Brain microvascular endothelial cell (primary cell): ENCODE measurements at regions not wholly inside any gene's neighbourhood (a gene's known extent, or its start where the extent isn't known, plus 50 kb on each side); places are given as distances from the start of the nearest gene placed in this dataset.
"Not testable (repeated sequence)": the region's sequence is repeated elsewhere in the genome, so short reads cannot be mapped to it uniquely, and the experiment has no call there.

Experiments used
- DNase-seq: peaks from one replicate; pipeline ENCODE4 v3.0.0-alpha.2; 2020
- H3K27ac ChIP-seq: fragments of 250-450 bp; sonication (Bioruptor Pico); 2 replicates; pipeline ENCODE4 v1.5.1; 2020; ENCODE audit warnings: mild to moderate bottlenecking, moderate library complexity
- H3K27me3 ChIP-seq: fragments of 250-450 bp; sonication (Bioruptor Pico); replicated peaks from 2 replicates; pipeline ENCODE4 v1.5.1; 2020; ENCODE audit warnings: mild to moderate bottlenecking
- H3K36me3 ChIP-seq: fragments of 250-450 bp; sonication (Bioruptor Pico); replicated peaks from 2 replicates; pipeline ENCODE4 v1.5.1; 2020; ENCODE audit warnings: mild to moderate bottlenecking
- H3K4me3 ChIP-seq: 2 replicates; pipeline ENCODE4 v1.5.1; 2011; ENCODE audit warnings: low read depth, mild to moderate bottlenecking, control low read depth, low read length, moderate library complexity
- in situ Hi-C: cut with HindIII; loops from 2 replicates; pipeline ENCODE4 v1.10.0; 2017; ENCODE audit warnings: low sequenced_read_pairs, low pct_ligation_motif_present
- TF ChIP-seq, protein P1 (sequence below): IDR thresholded peaks from 2 replicates; pipeline ENCODE4 v1.5.1; 2011; ENCODE audit warnings: low read depth, mild to moderate bottlenecking, moderate library complexity, low read length, control low read depth, inconsistent platforms; ENCODE audit errors: missing control alignments

DNA sequence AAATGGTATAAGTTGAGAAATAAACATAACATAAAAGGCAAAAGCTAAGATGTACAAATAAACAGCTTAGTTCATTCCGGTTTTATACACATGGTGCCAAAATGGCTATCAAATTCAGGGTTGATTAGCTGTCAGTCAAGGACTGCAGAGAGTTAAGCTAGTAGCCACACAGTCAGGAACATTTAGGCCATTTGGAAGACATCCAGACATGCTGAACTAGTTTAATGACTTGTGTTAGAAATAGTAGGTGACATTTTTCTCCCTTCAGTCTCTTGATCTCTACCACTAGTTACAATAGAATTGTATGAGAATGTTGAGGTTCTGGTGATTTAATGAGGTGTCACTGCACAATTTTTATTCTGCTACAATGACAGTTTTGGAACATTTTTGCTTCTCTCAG lies 394.4 kb upstream of the SPHKAP start:
- in situ Hi-C loops: no loop called here

DNA sequence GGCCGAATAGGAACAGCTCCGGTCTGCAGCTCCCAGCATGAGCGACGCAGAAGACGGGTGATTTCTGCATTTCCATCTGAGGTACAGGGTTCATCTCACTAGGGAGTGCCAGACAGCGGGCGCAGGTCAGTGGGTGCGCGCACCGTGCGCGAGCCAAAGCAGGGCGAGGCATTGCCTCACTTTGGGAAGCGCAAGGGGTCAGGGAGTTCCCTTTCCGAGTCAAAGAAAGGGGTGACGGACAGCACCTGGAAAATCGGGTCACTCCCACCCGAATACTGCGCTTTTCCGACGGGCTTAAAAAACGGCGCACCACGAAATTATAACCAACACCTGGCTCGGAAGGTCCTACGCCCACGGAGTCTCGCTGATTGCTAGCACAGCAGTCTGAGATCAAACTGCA lies 386.8 kb upstream of the SPHKAP start:
- H3K36me3 ChIP-seq, DNase-seq, H3K27ac ChIP-seq, H3K4me3 ChIP-seq, H3K27me3 ChIP-seq, in situ Hi-C loops: not testable (repeated sequence)

More for the DNA sequence above, 394.4 kb upstream of the SPHKAP start:
- TF ChIP-seq, protein P1, sequence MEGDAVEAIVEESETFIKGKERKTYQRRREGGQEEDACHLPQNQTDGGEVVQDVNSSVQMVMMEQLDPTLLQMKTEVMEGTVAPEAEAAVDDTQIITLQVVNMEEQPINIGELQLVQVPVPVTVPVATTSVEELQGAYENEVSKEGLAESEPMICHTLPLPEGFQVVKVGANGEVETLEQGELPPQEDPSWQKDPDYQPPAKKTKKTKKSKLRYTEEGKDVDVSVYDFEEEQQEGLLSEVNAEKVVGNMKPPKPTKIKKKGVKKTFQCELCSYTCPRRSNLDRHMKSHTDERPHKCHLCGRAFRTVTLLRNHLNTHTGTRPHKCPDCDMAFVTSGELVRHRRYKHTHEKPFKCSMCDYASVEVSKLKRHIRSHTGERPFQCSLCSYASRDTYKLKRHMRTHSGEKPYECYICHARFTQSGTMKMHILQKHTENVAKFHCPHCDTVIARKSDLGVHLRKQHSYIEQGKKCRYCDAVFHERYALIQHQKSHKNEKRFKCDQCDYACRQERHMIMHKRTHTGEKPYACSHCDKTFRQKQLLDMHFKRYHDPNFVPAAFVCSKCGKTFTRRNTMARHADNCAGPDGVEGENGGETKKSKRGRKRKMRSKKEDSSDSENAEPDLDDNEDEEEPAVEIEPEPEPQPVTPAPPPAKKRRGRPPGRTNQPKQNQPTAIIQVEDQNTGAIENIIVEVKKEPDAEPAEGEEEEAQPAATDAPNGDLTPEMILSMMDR: no peak
- H3K36me3 ChIP-seq: no peaks in the 10 kb centered on the region
- H3K27me3 ChIP-seq: no peaks in the 10 kb centered on the region
- no peak for DNase-seq
- H3K27ac ChIP-seq: no peak overlapping the region
- no peak overlapping the region for H3K4me3 ChIP-seq

DNA sequence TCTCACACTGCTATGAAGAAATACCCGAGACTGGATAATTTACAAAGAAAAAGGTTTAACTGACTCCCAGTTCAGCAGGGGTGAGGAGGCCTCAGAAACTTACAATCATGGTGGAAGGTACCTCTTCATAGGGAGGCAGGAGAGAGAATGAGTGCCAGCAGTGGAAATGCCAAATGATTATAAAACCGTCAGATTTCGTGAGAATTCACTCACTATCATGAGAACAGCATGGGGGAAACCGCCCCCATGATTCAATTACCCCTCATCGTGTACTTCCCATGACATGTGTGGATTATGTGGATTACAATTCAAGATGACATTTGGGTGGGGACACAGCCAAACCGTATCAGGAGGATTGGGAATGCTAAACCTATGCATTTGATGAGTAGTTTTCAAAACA lies 380.3 kb upstream of the SPHKAP start:
- H3K36me3 ChIP-seq: no peaks in the 10 kb centered on the region
- H3K4me3 ChIP-seq: no peak overlapping the region
- H3K27me3 ChIP-seq: no peaks in the 10 kb centered on the region
- no peak overlapping the region for H3K27ac ChIP-seq
- no peak for DNase-seq
- TF ChIP-seq, protein P1: no peak
- in situ Hi-C loops: no loop called here

DNA sequence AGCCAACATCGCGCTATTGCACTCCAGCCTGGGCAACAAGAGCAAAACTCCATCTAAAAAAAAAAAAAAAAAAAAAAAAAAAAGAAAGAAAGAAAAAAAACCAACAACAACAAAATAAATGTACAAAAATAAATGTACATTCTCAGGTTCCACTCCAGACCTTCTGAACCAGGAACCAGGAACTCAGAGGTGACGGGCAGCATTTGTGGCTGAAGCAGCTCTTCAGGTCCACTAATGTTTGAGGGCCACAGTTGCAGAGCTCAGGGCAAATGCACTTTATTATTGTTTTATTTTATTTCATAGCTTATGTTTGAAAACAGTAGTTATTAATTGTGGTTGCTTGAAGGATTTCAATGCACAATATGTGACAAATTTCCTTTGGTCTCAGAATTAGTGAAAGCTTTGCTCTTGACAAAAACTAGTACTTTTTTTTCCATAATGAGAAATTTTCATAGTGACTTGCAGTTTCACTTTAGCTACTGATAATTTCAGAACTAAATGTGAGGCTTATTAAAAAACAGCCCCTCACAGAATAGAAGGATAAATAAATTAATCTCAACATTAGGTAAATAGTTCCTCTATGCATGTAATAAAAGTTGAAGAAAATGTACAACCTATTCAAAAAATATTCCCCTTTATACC lies 378.4 kb upstream of the SPHKAP start:
- no peak overlapping the region for H3K27ac ChIP-seq
- in situ Hi-C loops: no loop called here

DNA sequence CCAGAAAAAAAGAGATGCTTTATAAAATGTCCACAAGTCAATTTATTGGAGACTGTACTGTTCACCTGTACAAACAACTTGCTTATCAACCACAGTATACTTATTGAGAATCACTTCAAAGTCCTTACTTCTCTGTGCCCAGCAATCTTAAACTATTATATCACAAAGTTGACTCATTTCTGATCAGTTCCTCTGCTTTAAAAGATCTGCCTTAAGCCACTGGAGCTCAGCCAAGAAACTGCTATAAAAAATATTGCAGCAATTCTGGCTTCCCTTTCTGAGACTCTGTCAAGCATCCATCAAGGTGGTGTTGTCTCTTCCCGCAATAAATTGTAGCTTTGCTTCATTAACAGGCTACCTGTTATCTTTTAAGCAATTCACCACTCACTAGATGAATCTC lies 375.2 kb upstream of the SPHKAP start:
- Histone ChIP-seq H3K4me3 (no peak overlapping the region), H3K27ac (no peak overlapping the region), H3K27me3 (no peaks in the 10 kb centered on the region), H3K36me3 (no peaks in the 10 kb centered on the region)
- TF ChIP-seq, protein P1: no peak
- peak; percentile 14 for DNase-seq
- in situ Hi-C loops: no loop called here

More for the DNA sequence above, 378.4 kb upstream of the SPHKAP start:
- H3K36me3 ChIP-seq: no peaks in the 10 kb centered on the region
- no peak overlapping the region for H3K4me3 ChIP-seq
- H3K27me3 ChIP-seq: no peaks in the 10 kb centered on the region
- no peak for DNase-seq
- TF ChIP-seq, protein P1: no peak

DNA sequence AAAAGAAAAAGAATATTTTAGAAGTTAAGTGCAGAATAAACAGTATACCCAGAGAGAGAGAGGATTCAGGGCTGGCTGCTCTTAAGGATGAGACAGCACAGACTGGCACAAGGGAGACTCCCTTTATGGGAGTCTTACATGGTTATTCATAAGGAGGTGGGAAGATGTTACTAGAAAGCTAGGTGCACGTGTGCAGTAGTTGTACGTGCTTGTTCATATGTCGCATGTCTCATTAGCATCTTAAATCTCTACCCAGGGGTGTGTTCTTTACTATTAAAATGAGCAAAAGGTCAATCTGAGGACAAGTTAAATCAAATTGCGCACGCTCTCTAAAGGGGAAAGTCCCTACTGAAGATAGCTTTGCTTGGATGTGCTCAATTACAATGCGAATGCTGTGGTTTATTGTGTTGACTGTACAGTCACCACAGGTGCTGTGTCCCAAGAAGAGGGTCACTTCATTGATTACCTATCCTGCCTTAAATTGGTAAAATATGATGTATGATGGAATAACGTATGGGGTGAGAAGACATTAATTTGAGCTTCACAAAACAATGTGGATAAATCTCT lies 368.0 kb upstream of the SPHKAP start:
- no peak overlapping the region for H3K4me3 ChIP-seq
- TF ChIP-seq, protein P1: no peak
- H3K27ac ChIP-seq: no peak overlapping the region
- H3K36me3 ChIP-seq: no peaks in the 10 kb centered on the region
- no peak for DNase-seq
- no peaks in the 10 kb centered on the region for H3K27me3 ChIP-seq
- in situ Hi-C loops: no loop called here
